ENCODE measurements at regions not wholly inside any gene's neighbourhood (a gene's known extent, or its start where the extent isn't known, plus 50 kb on each side); places are given as distances from the start of the nearest gene placed in this dataset.

DNA sequence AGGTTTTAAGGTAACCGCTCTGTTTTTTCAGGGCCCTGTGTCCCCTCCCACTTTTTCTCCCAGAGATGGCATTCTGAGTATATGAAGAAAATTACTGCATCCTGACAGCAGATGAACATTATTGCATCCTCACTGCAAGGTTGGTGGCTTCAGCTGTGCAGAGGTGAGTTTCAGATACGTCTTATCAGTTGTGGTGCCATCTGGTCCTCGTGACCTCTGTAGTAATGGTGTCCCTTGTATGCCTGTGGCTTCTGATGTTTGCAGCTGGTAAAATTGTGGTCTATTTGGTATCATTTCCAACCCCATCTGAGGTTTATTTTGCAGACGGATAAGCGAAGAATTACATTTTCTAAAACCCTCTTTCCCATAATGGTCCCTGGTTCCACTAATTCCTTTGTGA, 417.0 kb downstream of the HS3ST3B1 start:
- Histone ChIP-seq H3K9me3 (ENCODE audit: low read length) (no peaks in the 10 kb centered on the region), H3F3A (ENCODE audit: insufficient read depth, low read length, poor library complexity, severe bottlenecking) (no peaks in the 10 kb centered on the region), H3K79me2 (replicated peaks; ENCODE audit: insufficient read depth, low read length) (no peaks in the 10 kb centered on the region), H4K20me1 (ENCODE audit: insufficient read depth) (no peaks in the 10 kb centered on the region), H3K27me3 (ENCODE audit: insufficient read depth, low read depth, low read length) (no peaks in the 10 kb centered on the region), H3K36me3 (ENCODE audit: insufficient read depth, low read length) (no peaks in the 10 kb centered on the region), H3K4me3 (ENCODE audit: low read length) (no peak overlapping the region), H2AFZ (ENCODE audit: low read depth, low read length) (no peak overlapping the region), H3K27ac (ENCODE audit: low read length) (no peak overlapping the region), H3K9me2 (ENCODE audit: insufficient read depth, low read length) (no peaks in the 10 kb centered on the region), H3K4me2 (ENCODE audit: low read length) (no peak overlapping the region), H3K9ac (ENCODE audit: low read length) (no peak overlapping the region)
- no peak for TF ChIP-seq POLR2AphosphoS5 (IDR thresholded peaks at IDR 0.05)
- no peak for TF ChIP-seq EP300 (conservative IDR thresholded peaks at IDR 0.05; ENCODE audit: poor library complexity, severe bottlenecking)
- TF ChIP-seq MXI1 (conservative IDR thresholded peaks at IDR 0.05; ENCODE audit: poor library complexity, severe bottlenecking): no peak
- no peak for TF ChIP-seq EZH2 (IDR thresholded peaks at IDR 0.05; ENCODE audit: borderline replicate concordance, insufficient read depth, low read length, poor library complexity, severe bottlenecking)
- no peak for TF ChIP-seq REST (IDR thresholded peaks at IDR 0.05; ENCODE audit: borderline replicate concordance)
- TF ChIP-seq TAF1 (IDR thresholded peaks at IDR 0.05; ENCODE audit: low read depth): no peak
- no peak for TF ChIP-seq RAD21 (conservative IDR thresholded peaks at IDR 0.05)
- TF ChIP-seq SMC3 (conservative IDR thresholded peaks at IDR 0.05; ENCODE audit: poor library complexity): no peak
- no peak for TF ChIP-seq CTCF (IDR thresholded peaks at IDR 0.05; ENCODE audit: poor library complexity, severe bottlenecking)

- H2AFZ ChIP-seq (ENCODE audit: low read depth, low read length): no peak overlapping the region
- H3K27me3 ChIP-seq (ENCODE audit: insufficient read depth, low read depth, low read length): no peaks in the 10 kb centered on the region
These were observed 414.7 kb downstream of the HS3ST3B1 start for GRCh38 chr17:14715561-14715960.

More at GRCh38 chr17:14715561-14715960, 414.7 kb downstream of the HS3ST3B1 start:
- TF ChIP-seq CTCF (IDR thresholded peaks at IDR 0.05; ENCODE audit: poor library complexity, severe bottlenecking) (no peak), EZH2 (IDR thresholded peaks at IDR 0.05; ENCODE audit: borderline replicate concordance, insufficient read depth, low read length, poor library complexity, severe bottlenecking) (no peak), RAD21 (conservative IDR thresholded peaks at IDR 0.05) (no peak), POLR2AphosphoS5 (IDR thresholded peaks at IDR 0.05) (no peak), EP300 (conservative IDR thresholded peaks at IDR 0.05; ENCODE audit: poor library complexity, severe bottlenecking) (no peak), MXI1 (conservative IDR thresholded peaks at IDR 0.05; ENCODE audit: poor library complexity, severe bottlenecking) (no peak), REST (IDR thresholded peaks at IDR 0.05; ENCODE audit: borderline replicate concordance) (no peak), SMC3 (conservative IDR thresholded peaks at IDR 0.05; ENCODE audit: poor library complexity) (no peak), TAF1 (IDR thresholded peaks at IDR 0.05; ENCODE audit: low read depth) (no peak)
- Histone ChIP-seq H3F3A (ENCODE audit: insufficient read depth, low read length, poor library complexity, severe bottlenecking) (no peaks in the 10 kb centered on the region), H3K9me3 (ENCODE audit: low read length) (no peaks in the 10 kb centered on the region), H3K79me2 (replicated peaks; ENCODE audit: insufficient read depth, low read length) (no peaks in the 10 kb centered on the region), H3K4me2 (ENCODE audit: low read length) (no peak overlapping the region), H3K27ac (ENCODE audit: low read length) (no peak overlapping the region), H3K9ac (ENCODE audit: low read length) (no peak overlapping the region), H3K9me2 (ENCODE audit: insufficient read depth, low read length) (no peaks in the 10 kb centered on the region), H3K36me3 (ENCODE audit: insufficient read depth, low read length) (no peaks in the 10 kb centered on the region), H4K20me1 (ENCODE audit: insufficient read depth) (no peaks in the 10 kb centered on the region), H3K4me3 (ENCODE audit: low read length) (no peak overlapping the region)

Data from neural cell (in vitro differentiated cells).